ENCODE measurements at regions not wholly inside any gene's neighbourhood (a gene's known extent, or its start where the extent isn't known, plus 50 kb on each side); places are given as distances from the start of the nearest gene placed in this dataset.
A peak's percentile ranks its signal among the peaks of the same experiment; 100 is the strongest.

GRCh38 chr2:64831134-64831976, 157.8 kb upstream of the SLC1A4 start (continued):
- TF ChIP-seq, protein P1, sequence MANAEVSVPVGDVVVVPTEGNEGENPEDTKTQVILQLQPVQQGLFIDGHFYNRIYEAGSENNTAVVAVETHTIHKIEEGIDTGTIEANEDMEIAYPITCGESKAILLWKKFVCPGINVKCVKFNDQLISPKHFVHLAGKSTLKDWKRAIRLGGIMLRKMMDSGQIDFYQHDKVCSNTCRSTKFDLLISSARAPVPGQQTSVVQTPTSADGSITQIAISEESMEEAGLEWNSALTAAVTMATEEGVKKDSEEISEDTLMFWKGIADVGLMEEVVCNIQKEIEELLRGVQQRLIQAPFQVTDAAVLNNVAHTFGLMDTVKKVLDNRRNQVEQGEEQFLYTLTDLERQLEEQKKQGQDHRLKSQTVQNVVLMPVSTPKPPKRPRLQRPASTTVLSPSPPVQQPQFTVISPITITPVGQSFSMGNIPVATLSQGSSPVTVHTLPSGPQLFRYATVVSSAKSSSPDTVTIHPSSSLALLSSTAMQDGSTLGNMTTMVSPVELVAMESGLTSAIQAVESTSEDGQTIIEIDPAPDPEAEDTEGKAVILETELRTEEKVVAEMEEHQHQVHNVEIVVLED (CRISPR knock-in tag; IDR thresholded peaks at IDR 0.05; ENCODE audit: borderline replicate concordance) = peak; percentile 57; the same call in 1 of the 2 replicates
- TF ChIP-seq SMYD3 (CRISPR knock-in tag; IDR thresholded peaks at IDR 0.05) = peak; percentile 59; the same call in 1 of the 2 replicates
- TF ChIP-seq SOX13 (IDR thresholded peaks at IDR 0.05) = no peak
- TF ChIP-seq SOX13 (CRISPR knock-in tag; conservative IDR thresholded peaks at IDR 0.05 in 1 of 2, IDR thresholded peaks at IDR 0.05 in 1 of 2) = peak in 1 of 2 experiments; percentile 75; a peak in 2 of 4 replicates
- peak; percentile 95 for TF ChIP-seq ZNF232 (CRISPR knock-in tag; IDR thresholded peaks at IDR 0.05; ENCODE audit: borderline replicate concordance)
- TF ChIP-seq KMT2B (CRISPR knock-in tag; IDR thresholded peaks at IDR 0.05) = peak; percentile 41; the same call in 1 of the 2 replicates
- TF ChIP-seq ZNF552 (CRISPR knock-in tag; IDR thresholded peaks at IDR 0.05; ENCODE audit: borderline replicate concordance) = peak; percentile 69
- TF ChIP-seq, protein P2, sequence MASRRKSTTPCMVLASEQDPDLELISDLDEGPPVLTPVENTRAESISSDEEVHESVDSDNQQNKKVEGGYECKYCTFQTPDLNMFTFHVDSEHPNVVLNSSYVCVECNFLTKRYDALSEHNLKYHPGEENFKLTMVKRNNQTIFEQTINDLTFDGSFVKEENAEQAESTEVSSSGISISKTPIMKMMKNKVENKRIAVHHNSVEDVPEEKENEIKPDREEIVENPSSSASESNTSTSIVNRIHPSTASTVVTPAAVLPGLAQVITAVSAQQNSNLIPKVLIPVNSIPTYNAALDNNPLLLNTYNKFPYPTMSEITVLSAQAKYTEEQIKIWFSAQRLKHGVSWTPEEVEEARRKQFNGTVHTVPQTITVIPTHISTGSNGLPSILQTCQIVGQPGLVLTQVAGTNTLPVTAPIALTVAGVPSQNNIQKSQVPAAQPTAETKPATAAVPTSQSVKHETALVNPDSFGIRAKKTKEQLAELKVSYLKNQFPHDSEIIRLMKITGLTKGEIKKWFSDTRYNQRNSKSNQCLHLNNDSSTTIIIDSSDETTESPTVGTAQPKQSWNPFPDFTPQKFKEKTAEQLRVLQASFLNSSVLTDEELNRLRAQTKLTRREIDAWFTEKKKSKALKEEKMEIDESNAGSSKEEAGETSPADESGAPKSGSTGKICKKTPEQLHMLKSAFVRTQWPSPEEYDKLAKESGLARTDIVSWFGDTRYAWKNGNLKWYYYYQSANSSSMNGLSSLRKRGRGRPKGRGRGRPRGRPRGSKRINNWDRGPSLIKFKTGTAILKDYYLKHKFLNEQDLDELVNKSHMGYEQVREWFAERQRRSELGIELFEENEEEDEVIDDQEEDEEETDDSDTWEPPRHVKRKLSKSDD (CRISPR knock-in tag; IDR thresholded peaks at IDR 0.05; ENCODE audit: low read depth) = 0 out of 2 replicates have a peak, but pooled peaks have one; percentile 47
- TF ChIP-seq RXRA (CRISPR knock-in tag; IDR thresholded peaks at IDR 0.05) = peak; percentile 80
- TF ChIP-seq HOXA3 (CRISPR knock-in tag; IDR thresholded peaks at IDR 0.05) = peak; percentile 52; the same call in 1 of the 2 replicates
- TF ChIP-seq TBX3 (IDR thresholded peaks at IDR 0.05; ENCODE audit: borderline replicate concordance) = peak; percentile 57; the same call in 1 of the 2 replicates
- TF ChIP-seq PCBP2 (optimal IDR thresholded peaks at IDR 0.05; ENCODE audit: low read depth, low read length, poor library complexity, severe bottlenecking) = no peak
- no peak for TF ChIP-seq ZNF639 (CRISPR knock-in tag; conservative IDR thresholded peaks at IDR 0.05)
- TF ChIP-seq SRY (CRISPR knock-in tag; IDR thresholded peaks at IDR 0.05) = 0 out of 2 replicates have a peak, but pooled peaks have one; percentile 84
- 0 out of 2 replicates have a peak, but pooled peaks have one; percentile 82 for TF ChIP-seq ZNF333 (CRISPR knock-in tag; IDR thresholded peaks at IDR 0.05; ENCODE audit: borderline replicate concordance)
- TF ChIP-seq ZBTB21 (CRISPR knock-in tag; IDR thresholded peaks at IDR 0.05) = 0 out of 2 replicates have a peak, but pooled peaks have one; percentile 12
- TF ChIP-seq, protein P3, sequence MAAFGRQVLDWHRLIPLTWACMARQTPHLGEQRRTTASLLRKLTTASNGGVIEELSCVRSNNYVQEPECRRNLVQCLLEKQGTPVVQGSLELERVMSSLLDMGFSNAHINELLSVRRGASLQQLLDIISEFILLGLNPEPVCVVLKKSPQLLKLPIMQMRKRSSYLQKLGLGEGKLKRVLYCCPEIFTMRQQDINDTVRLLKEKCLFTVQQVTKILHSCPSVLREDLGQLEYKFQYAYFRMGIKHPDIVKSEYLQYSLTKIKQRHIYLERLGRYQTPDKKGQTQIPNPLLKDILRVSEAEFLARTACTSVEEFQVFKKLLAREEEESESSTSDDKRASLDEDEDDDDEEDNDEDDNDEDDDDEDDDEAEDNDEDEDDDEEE (CRISPR knock-in tag; IDR thresholded peaks at IDR 0.05) = peak; percentile 94; the same call in 1 of the 2 replicates
- no peak for TF ChIP-seq NFIC (IDR thresholded peaks at IDR 0.05; ENCODE audit: low read length)
- peak; percentile 44; the same call in 1 of the 2 replicates for TF ChIP-seq MAZ (IDR thresholded peaks at IDR 0.05; ENCODE audit: borderline replicate concordance, low read depth, low read length)
- 0 out of 2 replicates have a peak, but pooled peaks have one; percentile 12 for TF ChIP-seq MAZ (CRISPR knock-in tag; IDR thresholded peaks at IDR 0.05; ENCODE audit: low read depth)
- peak; percentile 37; the same call in 1 of the 2 replicates for TF ChIP-seq MIER3 (CRISPR knock-in tag; IDR thresholded peaks at IDR 0.05; ENCODE audit: borderline replicate concordance)
- TF ChIP-seq ZNF816 (CRISPR knock-in tag; IDR thresholded peaks at IDR 0.05; ENCODE audit: borderline replicate concordance) = no peak

Measured in HepG2 (cell line).